HPDE6-E6E7 (cell line): ENCODE measurements at regions not wholly inside any gene's neighbourhood (a gene's known extent, or its start where the extent isn't known, plus 50 kb on each side); places are given as distances from the start of the nearest gene placed in this dataset.
"Not testable (repeated sequence)": the region's sequence is repeated elsewhere in the genome, so short reads cannot be mapped to it uniquely, and the experiment has no call there.

Experiments used
- DNase-seq: peaks from one replicate; pipeline ENCODE4 v3.0.0; 2011; ENCODE audit warnings: missing footprints; ENCODE audit errors: extremely low spot score

DNA sequence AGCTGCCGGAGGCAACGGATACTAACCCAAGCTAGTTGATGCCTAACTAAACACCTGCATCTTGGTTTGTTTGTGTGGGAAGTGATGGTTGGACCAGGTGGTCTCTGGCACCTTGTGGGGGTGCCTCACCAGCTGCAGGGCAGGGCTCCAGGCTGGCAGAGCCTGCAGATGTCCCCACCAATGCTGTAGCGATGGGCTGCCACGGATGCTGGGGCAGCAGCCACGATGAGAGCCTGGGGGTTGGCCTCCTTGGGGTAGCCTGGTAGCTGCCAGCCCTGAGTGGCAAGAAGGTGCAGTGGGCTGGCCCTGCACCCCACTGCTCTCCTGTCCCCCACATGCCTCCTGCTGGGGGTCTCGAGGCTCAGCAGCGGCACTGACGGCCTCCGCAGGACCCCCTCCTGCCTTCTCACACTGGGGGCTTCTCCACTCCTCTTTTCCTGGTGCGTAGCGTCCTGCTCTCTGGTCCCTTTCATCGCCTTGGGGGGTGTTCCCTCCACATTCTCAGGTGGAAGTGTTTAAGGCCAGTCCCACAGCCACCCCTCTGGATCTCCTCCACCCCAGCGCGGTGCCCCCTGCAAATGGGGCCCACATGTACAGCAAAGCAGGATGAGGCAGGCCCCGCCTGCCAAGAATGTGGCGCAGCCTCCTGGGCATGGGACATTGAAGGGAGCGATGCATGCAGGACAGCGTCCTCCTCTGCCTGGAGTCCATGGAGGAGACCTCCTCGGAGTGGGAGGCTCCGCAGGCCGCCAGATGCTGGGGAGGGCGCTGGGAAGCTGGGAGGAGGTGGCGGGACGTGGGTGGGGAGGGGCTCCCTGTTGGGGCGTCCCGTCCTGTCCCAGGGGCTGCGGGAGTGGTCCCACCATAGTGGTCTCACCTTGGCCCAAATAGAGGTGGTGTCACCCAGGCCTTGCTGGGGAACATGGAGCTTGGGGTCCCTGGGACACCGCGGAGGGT lies 173.1 kb downstream of the ASB1 start:
- no peak for DNase-seq

DNA sequence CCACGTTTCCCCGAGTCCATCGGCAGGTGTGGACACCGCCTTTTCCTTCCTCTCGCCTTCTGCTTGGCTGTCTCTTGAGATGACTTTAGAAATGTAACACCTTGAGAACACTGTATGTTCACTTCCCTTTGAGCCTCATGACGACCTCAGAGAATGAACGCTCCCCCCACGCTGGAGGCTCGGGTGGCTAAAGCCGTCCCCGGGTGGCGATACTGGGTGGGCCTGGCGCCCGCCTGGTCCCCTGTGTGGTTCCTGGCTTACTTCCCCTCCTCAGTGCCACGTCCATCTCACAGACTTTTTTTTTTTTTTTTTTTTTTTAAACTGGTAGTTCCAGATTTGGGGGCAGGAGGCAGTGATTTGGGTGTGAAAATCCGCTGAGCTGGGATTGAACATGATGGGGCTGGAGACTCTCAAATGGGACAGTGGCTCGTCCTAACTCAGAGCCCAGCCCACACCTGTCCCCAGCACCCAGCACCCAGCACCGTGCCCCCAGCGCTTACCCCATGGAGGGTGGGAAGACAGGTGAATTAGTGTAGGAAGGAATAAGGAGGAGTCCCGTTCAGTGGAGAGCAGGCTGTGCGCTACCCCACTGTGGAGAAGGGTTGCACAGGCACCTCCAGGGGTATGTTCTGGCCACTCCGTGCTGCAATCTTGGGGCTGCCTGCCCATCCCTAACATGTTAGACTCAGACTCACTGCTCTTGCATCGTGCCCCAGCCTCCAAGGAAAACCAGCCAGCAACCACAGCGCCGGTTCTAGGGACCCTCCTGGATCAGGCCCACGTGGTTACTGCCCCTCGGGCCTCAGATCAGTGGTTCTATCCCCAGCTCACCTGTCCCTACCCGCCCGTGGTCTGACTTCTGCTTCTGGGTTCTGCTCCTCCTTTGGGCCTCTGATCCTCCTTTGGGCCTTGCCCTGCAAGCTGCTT lies 174.0 kb downstream of the ASB1 start:
- no peak for DNase-seq

DNA sequence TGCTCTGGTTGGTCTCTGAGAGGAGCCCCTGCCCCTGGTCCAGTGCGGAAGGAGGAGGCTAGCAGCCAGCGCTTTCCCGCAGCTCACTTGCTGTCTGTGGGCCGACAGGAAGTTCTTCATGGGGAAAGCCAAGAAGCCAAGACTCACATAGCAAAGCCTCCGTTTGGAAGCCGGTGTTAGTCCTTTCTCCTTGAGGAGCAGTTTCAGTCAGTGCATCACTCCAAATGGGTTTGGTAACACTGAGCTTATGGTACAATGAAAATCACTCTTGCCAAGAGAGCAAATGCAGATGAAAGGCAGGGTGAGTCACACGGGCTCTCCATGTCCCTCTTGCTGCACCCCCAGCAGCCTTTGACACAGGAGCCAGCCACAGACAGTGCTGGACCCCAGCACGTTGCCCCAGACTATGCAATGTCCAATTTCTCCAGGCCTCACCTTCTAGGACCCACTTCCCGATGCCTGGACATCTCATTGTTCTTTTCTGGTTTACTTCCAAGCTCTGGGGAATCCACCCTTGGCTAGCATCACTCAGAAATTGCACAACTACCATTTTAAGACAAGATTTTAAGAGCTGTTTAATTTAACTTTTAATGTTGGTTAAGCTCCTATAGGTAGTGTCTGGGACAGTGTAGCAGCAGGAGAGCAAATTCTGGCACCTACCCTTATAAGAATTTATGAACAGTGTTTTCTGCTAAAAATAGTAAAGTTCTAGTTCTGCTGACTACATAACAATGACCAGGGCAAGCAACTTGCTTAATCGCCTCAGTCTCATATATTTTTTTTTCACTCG lies 174.9 kb downstream of the ASB1 start:
- DNase-seq = no peak

DNA sequence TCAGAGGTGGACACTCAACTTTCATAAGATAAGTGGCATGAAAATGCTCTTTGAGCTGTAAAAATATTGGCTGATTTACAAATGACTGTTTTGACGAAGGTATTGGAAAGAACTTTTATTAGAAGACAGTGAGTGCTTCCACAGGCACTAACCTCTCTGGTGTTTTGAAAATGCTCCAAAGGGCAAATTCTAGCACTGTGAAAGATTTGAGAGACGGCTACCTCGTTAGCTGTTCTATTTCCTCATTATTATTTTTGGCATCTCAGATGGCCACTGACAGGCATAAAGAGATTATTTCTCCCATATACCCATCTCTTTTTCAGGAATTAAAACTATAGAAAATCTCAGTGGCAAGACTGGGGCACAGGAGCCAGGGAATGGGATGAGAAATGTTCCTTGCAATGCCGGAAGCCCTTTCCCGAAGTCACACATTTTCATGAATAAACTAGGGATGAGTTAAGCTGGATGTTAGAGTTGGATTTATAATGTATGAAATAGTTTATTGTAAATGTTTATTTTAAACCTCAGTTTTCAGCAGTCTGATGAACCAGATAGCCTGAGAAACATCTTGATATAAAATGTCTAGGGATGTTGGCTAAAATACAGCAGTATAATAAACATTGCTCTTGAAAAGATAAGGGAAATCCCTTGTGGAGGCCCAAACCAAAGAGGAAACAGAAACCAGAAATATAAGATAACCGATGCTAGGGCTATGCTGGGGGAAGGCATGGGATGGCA lies 175.7 kb downstream of the ASB1 start:
- no peak for DNase-seq

DNA sequence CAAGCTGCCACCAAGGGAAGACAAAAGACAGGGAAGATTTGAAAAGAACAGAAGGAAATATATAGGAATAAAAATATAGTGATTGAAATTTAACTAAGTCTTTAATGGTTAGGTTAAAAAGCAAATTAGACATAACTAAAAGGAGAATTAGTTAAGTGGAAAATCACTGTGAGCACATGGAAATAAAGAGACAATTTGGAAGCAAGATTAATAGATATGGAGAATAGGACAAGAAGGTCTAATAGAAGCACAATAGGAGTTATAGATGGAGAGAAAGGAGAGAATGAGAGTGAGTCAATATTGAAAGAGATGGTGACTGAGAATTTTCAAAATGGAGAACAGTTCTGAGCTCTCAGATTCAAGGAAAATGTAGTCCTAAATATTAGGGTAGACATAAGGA lies 176.9 kb downstream of the ASB1 start:
- DNase-seq = no peak

DNA sequence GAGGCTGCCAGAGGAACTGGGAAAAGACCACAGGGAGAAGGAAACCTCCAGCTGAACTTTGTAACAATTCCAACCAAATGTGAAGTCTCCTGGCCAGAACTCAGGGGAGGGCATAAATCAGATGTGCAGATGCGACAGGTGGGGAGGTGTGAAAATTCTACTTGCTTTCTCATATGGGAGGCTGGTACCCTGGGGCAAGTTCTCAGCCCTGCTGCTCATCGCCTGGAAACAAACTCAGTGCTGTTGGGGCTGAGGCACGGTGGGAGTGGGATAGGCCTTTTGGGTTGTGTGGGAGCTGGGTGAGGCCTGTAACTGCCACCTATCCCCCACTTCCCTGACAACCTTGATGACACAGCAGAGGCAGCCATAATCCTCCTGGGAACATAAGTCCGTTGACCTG lies 179.6 kb downstream of the ASB1 start:
- no peak for DNase-seq

DNA sequence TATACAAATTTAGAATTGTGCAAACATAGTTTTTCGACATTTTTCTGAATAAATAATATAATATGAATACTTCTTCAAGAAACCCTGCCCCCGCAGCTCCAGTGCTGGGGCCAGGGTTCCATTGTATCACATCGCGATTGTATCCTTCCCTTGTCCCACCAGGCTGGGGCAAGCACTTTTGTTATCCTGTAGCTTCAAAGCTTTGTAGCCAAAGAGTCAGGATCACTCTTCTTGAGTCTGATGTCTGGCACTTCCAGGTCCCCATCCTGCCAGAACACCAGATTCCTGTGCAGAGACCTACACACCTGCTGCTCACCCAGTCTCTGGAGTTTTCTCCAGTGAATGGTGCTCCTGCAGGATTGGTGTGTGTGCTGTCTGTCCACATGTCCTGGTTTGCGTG lies 186.9 kb downstream of the ASB1 start:
- no peak for DNase-seq

DNA sequence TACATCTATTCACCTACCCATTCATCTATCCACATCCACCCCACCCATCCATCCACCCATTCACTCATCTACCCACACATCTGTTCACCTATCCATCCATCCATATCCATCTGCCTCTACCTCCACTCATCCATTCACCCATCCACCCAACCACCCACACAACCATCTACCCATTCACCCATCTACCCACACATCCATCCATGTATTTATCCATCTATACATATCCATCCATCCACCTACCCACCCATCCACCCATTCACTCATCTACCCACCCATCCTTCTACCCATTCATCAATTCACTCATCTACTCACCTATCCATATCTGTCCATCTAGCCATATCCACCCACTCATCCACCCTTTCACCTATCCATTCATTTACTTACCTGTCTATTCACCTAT lies 187.6 kb downstream of the ASB1 start:
- DNase-seq = no peak

DNA sequence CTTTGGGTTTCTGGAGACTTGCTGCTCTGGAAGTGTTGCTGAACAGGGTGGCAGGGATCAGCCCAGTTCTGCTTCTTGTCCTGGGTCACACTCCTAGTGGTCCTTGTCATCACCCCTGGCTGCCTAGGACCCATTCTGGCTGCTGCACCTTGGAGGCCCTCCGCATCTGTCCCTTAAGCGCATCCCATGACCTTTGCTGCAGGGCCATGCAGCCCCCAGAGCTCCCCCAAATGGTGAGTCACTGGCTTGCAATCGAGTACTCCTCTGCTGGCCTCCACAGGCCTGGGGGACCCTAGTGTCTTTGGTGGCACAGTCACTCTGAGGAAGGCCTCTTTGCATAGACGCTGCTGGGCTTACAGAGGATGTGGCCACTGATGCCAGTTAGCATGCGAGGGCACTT lies 188.5 kb downstream of the ASB1 start:
- DNase-seq = no peak

DNA sequence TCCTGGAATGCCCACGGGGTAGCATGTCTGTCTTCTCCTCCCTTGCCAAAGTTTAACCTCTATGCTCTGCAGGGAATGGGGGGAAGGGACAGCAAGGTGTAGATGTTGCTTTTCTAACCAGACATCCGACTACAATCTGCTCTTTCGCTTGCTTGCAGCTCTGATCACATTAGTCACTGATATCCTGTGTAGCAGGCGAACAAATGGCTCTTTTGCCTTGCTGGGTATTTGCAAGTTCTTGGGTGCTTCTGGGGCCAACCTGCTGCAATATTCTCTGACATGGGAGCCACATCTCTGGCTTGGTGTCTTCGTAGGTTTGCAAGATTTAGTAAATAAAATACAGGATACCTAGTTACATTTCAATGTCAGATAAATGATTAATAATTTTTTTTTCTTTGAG lies 190.0 kb downstream of the ASB1 start:
- DNase-seq = no peak

DNA sequence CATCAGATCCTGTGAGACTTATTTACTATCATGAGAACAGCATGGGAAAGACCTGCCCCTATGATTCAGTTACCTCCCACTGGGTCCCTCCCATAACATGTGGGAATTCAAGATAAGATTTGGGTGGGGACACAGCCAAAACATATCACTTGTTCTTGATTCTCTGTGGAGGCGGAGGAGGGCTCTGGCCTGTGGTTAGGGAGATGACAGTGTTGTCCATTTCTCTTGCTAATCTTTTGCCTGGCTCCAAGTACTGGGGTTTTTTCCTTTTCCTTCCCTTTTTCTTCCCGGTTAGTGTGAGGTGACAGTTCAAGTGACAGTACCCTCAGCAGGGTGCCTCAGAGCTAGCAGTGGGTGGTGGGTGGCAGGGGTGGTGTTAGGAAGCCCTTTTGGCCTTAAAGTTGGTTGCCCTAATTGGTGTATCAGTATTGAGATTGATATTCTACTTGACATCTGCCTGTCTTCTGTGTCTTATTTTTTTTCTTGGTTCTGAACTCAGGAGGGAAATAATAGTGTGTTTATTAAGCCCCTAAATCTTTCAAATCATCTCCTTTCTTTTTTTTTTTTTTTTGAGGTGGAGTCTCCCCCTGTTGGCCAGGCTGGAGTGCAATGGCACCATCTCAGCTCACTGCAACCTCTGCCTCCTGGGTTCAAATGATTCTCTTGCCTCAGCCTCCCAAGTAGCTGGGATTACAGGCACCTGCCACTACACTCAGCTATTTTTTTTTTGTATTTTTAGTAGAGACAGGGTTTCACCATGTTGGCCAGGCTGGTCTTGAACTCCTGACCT lies 192.0 kb downstream of the ASB1 start:
- not testable (repeated sequence) for DNase-seq

DNA sequence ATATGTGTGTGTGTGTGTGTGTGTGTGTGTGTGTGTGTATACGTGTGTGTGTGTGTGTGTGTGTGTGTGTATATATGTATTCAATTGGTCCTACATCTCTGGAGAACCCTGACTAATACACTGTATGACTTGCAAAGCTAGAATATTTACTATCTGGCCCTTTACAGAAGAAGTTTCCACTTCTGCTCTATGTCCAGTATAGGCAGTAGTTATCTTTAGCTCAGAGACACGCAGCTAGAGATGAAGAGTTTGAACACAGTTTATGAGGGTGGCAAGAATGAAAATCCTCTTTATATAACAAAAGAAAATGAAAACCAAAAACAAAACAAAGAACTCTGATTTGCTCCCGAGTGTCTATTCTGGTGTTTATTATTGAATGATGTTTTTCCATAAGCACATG lies 201.2 kb downstream of the ASB1 start:
- no peak for DNase-seq

DNA sequence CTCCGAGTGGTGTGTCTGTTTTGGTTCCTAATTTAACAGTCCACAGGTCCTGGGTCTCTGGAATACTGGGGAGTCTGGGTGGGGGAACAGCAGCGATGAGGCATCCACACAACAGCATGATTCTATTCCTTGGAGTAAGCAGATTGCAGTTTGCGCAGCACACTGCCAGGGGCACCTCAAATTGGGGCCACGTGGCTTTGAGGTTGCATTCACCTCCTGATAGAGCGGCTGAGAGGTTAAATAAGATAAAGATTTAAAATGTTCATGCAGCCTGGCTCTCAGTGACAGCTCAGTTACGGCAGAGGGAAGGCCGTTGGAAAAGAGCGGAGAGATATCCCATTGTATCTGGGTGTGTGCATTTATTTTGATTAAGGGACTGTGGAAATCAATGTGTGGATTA lies 202.3 kb downstream of the ASB1 start:
- no peak for DNase-seq

DNA sequence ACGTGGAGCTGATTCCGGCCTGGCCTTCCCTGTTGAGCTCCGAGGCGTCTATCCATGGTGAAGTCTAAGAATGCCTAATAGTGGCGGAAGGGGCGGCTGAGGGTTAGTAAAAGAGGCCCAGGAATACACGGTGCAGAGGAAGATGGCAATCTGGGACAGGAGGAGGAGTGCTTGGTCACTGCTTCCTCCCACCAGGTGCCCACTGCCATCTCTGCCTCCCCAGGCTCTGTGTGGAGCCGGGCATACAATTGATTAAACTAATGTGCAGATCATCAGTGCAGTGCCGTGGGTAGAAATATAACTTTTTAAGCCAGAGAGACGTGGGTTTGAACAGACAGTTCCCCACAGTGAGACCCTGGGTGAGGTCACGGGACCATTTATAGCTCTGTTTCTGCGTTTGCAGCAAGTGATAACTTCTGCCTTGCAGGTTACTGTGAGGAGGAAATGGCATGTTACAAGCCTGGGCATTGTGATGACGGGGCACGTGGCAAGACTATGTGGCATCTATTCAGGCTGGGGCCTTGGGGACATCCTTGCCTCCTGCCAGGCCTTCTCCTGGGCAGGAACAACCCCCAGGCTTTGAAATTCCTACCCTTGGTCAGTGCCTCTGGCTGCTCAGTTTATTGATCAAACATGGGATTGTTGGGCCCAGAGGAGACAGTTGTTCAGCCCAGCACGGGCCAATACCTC lies 204.9 kb downstream of the ASB1 start:
- no peak for DNase-seq

DNA sequence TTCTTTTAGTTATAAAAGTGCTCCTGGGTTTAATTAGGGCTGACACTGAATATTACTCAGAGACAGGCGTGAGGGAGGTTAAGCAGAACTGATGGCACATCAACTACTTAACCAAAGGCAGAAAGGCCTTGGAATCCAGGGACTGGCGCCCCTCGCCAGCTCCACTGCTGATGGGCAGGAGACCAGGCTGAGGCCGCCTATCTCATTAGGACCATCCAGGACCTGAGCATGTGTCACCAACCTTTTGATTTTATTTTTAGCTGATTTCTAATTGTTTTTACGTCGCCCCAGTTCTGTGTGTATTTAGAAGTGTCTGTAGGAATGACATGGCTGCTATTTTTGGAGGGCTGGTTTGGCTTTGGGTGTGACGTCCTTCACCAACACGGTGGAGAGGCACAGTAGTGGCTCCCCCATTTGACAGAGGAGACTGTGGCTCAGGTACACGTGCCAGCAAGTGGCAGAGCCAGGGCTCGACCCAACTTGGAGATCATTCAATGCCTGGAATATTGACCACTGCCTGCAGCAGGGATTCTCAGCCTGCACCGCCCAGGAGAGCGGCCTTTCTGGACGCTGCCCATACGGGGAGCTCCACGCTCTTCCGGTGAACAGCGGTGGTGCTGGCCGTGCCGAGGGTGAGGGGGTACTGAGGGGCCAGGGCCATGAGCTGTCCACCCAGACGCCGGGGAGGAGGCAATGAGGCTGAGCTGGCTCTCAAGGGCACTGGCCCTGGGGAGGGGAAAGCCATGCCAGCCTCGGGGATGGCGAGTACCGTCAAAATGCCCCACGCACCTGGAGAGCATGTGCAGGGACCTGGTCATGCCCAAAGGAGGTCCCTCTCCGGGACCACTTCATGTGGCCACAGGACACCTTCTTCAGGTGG lies 205.7 kb downstream of the ASB1 start:
- no peak for DNase-seq

DNA sequence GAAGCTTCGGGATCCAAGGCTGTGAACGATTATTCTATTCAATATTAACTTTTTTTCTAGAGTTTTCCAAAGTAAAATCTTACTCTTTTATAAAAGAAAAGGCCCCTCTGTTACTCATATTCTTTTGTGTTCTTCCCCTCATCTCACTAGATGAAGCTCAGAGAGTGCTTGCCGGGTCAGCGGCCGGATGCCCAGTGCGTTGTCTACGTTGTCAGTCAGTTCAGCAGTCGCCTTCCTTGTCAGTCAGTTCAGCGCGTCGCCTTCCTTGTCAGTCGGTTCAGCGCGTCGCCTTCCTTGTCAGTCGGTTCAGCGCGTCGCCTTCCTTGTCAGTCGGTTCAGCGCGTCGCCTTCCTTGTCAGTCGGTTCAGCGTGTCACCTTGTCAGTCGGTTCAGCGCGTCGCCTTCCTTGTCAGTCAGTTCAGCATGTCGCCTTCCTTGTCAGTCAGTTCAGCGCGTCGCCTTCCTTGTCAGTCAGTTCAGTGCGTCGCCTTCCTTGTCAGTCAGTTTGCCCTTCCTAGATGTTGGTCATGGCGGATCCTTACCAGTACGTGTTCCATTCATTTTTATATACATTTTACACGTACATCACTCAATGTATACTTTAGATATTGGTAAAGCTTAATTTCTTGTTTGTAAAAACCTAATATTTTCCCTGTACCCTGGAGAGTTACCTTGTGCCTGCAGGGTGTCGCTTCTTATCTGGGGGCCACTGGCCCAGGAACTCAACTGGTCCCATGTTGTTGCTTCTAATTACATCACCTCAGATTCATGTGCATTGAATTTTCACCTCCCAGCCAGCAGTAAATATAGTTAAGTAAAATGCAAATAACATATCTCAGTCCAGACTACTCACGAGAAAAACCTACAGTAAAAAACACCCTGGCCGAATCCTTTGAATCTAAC lies 206.9 kb downstream of the ASB1 start:
- DNase-seq = no peak

DNA sequence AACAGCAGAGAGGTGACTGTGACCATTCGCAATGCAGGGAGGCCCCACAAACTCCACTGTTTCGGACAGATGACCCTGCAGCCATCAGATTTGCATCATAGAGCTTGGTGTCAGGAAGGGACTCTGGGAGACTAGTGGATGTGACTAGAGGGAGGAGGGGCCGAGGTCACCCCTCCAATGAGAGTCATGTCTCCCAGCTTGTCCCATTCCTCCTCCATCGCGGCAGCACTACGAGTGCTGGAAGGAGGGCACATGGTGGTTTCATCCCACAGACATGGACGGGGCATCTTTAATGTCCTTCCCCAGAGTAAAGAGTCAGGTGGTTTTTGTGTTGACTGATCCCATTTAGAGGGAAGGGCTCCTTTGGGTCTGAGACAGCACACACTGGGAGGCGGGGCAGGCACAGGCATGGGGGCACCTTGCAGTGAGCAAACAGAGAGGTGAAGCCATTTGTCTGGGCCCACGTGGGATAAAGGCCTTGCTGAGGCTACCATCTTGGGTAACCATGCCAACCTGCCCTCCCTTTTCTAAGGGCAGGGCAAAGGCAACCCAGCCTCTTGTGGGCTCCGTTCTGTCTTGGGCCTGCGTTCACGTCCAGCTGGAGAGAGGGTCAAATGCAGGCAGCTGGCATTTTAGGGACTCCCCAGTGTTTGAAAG lies 208.1 kb downstream of the ASB1 start:
- DNase-seq = no peak
